ENCODE measurements at regions not wholly inside any gene's neighbourhood (a gene's known extent, or its start where the extent isn't known, plus 50 kb on each side); places are given as distances from the start of the nearest gene placed in this dataset.

- TF ChIP-seq POLR2A (IDR thresholded peaks at IDR 0.05): no peak
- TF ChIP-seq, protein P1, sequence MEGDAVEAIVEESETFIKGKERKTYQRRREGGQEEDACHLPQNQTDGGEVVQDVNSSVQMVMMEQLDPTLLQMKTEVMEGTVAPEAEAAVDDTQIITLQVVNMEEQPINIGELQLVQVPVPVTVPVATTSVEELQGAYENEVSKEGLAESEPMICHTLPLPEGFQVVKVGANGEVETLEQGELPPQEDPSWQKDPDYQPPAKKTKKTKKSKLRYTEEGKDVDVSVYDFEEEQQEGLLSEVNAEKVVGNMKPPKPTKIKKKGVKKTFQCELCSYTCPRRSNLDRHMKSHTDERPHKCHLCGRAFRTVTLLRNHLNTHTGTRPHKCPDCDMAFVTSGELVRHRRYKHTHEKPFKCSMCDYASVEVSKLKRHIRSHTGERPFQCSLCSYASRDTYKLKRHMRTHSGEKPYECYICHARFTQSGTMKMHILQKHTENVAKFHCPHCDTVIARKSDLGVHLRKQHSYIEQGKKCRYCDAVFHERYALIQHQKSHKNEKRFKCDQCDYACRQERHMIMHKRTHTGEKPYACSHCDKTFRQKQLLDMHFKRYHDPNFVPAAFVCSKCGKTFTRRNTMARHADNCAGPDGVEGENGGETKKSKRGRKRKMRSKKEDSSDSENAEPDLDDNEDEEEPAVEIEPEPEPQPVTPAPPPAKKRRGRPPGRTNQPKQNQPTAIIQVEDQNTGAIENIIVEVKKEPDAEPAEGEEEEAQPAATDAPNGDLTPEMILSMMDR (IDR thresholded peaks at IDR 0.05): no peak
Measured at GRCh38 chr5:152237531-152237930, 167.5 kb downstream of the NMUR2 start.

Measured in right lobe of liver (tissue), 4 donors.